Neural progenitor cell (in vitro differentiated cells): ENCODE measurements at regions not wholly inside any gene's neighbourhood (a gene's known extent, or its start where the extent isn't known, plus 50 kb on each side); places are given as distances from the start of the nearest gene placed in this dataset.

Source experiments
- EZH2phosphoT487 ChIP-seq: fragments of 200-600 bp; sonication (generic); IDR thresholded peaks from 2 replicates; pipeline ENCODE4 v1.6.1; 2017; ENCODE audit warnings: antibody characterized with exemption
- TF ChIP-seq, protein P1 (sequence below): fragments of 200-600 bp; sonication (generic); IDR thresholded peaks from 2 replicates; pipeline ENCODE4 v1.5.1; 2017; ENCODE audit warnings: antibody characterized with exemption, mild to moderate bottlenecking

DNA sequence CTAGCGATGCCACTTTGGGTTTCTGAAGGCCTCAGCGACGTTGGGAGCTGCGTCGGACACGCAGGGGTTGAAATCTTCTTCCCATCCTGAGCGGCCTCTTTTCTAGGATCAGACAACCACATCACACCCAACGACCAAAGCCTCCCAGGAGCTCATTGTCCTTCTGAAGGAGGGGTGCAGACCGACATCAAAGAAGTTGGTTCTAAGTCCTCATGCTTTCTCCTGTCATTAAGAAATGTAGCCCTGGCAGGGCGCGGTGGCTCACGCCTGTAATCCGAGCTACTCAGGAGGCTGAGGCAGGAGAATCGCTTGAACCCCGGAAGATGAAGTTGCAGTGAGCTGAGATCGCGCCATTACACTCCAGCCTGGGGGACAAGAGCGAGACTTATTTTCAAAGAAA, 1681.9 kb downstream of the TP53TG3F start:
- TF ChIP-seq, protein P1, sequence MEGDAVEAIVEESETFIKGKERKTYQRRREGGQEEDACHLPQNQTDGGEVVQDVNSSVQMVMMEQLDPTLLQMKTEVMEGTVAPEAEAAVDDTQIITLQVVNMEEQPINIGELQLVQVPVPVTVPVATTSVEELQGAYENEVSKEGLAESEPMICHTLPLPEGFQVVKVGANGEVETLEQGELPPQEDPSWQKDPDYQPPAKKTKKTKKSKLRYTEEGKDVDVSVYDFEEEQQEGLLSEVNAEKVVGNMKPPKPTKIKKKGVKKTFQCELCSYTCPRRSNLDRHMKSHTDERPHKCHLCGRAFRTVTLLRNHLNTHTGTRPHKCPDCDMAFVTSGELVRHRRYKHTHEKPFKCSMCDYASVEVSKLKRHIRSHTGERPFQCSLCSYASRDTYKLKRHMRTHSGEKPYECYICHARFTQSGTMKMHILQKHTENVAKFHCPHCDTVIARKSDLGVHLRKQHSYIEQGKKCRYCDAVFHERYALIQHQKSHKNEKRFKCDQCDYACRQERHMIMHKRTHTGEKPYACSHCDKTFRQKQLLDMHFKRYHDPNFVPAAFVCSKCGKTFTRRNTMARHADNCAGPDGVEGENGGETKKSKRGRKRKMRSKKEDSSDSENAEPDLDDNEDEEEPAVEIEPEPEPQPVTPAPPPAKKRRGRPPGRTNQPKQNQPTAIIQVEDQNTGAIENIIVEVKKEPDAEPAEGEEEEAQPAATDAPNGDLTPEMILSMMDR, result no peak
- TF ChIP-seq EZH2phosphoT487, result no peak
